Karpas-422 (cell line): ENCODE measurements at regions not wholly inside any gene's neighbourhood (a gene's known extent, or its start where the extent isn't known, plus 50 kb on each side); places are given as distances from the start of the nearest gene placed in this dataset.

ENCODE experiments used
- DNase-seq: peaks from one replicate; pipeline ENCODE4 v3.0.0-alpha.2; 2015
- H2AFZ ChIP-seq: fragments of 200-600 bp; sonication (generic); 2 replicates; pipeline ENCODE4 v1.6.1; 2014; ENCODE audit warnings: antibody characterized with exemption, low read length, mixed read lengths
- H3K27ac ChIP-seq: fragments of 200-600 bp; sonication (generic); 2 replicates; pipeline ENCODE4 v1.5.1; 2014; ENCODE audit warnings: mild to moderate bottlenecking, low read length, moderate library complexity
- H3K27me3 ChIP-seq: fragments of 200-600 bp; sonication (generic); 2 replicates; pipeline ENCODE4 v1.6.1; 2014; ENCODE audit warnings: low read length, mixed read lengths
- H3K36me3 ChIP-seq: fragments of 200-600 bp; sonication (generic); 2 replicates; pipeline ENCODE4 v1.6.1; 2014; ENCODE audit warnings: low read length, mixed read lengths; ENCODE audit not compliant: insufficient read depth
- H3K4me1 ChIP-seq: fragments of 200-600 bp; sonication (generic); 2 replicates; pipeline ENCODE4 v1.6.1; 2014; ENCODE audit warnings: mild to moderate bottlenecking, low read length, mixed read lengths
- H3K4me2 ChIP-seq: fragments of 200-600 bp; sonication (generic); 2 replicates; pipeline ENCODE4 v1.6.1; 2014; ENCODE audit warnings: low read length, low read depth, mild to moderate bottlenecking; ENCODE audit not compliant: poor library complexity, severe bottlenecking
- H3K4me3 ChIP-seq: fragments of 200-600 bp; sonication (generic); 2 replicates; pipeline ENCODE4 v1.5.1; 2014; ENCODE audit warnings: mild to moderate bottlenecking, antibody characterized with exemption, low read length, mixed read lengths
- H3K79me2 ChIP-seq: fragments of 200-600 bp; sonication (generic); 2 replicates; pipeline ENCODE4 v1.6.1; 2014; ENCODE audit warnings: mild to moderate bottlenecking, low read length, mixed read lengths
- H3K9ac ChIP-seq: fragments of 200-600 bp; sonication (generic); 2 replicates; pipeline ENCODE4 v1.6.0; 2014; ENCODE audit warnings: low read length
- H3K9me2 ChIP-seq: fragments of 200-600 bp; sonication (generic), shearing (Covaris generic); replicated peaks from 2 replicates; pipeline ENCODE4 v1.6.0; 2014; ENCODE audit warnings: mild to moderate bottlenecking, low read length, moderate library complexity; ENCODE audit not compliant: insufficient read depth
- H3K9me3 ChIP-seq: fragments of 300-700, 200-600 bp; sonication (generic); 2 replicates; pipeline ENCODE4 v1.6.1; 2014; ENCODE audit warnings: low read length, mixed read lengths
- H4K20me1 ChIP-seq: fragments of 200-600 bp; sonication (generic); 2 replicates; pipeline ENCODE4 v1.6.1; 2014; ENCODE audit warnings: mild to moderate bottlenecking, antibody characterized with exemption, low read length, low read depth; ENCODE audit not compliant: insufficient read depth

GRCh38 chr7:53596230-53596629 lies 560.8 kb downstream of the POM121L12 start:
- Histone ChIP-seq H3K27me3 (no peaks in the 10 kb centered on the region), H3K9me2 (no peaks in the 10 kb centered on the region), H3K4me1 (no peaks in the 10 kb centered on the region), H2AFZ (no peak overlapping the region), H4K20me1 (no peaks in the 10 kb centered on the region), H3K4me3 (no peak overlapping the region), H3K9ac (no peak overlapping the region), H3K27ac (no peak overlapping the region), H3K79me2 (no peaks in the 10 kb centered on the region), H3K9me3 (peaks cover 40% of the 10 kb centered on the region), H3K4me2 (no peak overlapping the region), H3K36me3 (no peaks in the 10 kb centered on the region)
- no peak for DNase-seq

- H2AFZ ChIP-seq: no peak overlapping the region
- H3K4me1 ChIP-seq: no peaks in the 10 kb centered on the region
- H3K9ac ChIP-seq: no peak overlapping the region
- H3K9me3 ChIP-seq: peaks cover 43% of the 10 kb centered on the region
- no peaks in the 10 kb centered on the region for H3K36me3 ChIP-seq
- no peaks in the 10 kb centered on the region for H3K27me3 ChIP-seq
- no peak for DNase-seq
- H3K4me2 ChIP-seq: no peak overlapping the region
- H3K27ac ChIP-seq: no peak overlapping the region
- no peaks in the 10 kb centered on the region for H3K9me2 ChIP-seq
- H4K20me1 ChIP-seq: no peaks in the 10 kb centered on the region
- no peak overlapping the region for H3K4me3 ChIP-seq
- no peaks in the 10 kb centered on the region for H3K79me2 ChIP-seq
Observed at GRCh38 chr7:53600296-53600695, 564.9 kb downstream of the POM121L12 start.

DNA sequence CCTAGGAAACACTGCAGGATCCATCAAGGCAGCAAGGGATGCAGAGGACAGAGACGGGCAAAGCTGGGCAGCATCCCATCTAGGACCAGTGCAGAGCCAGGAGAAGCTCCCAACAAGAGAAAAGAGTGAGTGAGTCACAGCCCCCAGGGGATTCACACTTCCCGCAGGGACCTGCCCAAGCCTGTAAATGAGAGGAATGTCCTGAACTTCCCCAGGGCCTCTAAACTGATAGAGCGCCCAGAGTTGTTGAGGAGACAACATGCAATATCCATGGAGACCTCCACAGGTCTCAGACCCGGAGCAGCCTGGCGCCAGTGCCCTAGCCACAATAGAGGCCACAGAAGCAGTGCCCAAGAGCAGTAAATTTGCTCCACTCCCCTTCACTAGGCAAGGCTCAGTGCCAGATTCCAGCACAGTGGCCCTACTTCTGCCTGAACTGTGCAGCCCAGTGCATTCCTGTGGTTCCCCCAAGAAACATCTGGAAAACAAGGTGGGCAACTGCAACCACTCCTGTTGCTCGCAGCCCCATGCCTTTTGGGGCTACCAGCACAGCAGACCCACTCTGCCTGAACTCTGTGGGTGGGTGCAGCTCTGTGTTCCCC lies 567.5 kb downstream of the POM121L12 start:
- H3K9me3 ChIP-seq: peaks cover 37% of the 10 kb centered on the region
- no peak overlapping the region for H2AFZ ChIP-seq
- H3K27ac ChIP-seq: no peak overlapping the region
- no peaks in the 10 kb centered on the region for H3K4me1 ChIP-seq
- H3K36me3 ChIP-seq: no peaks in the 10 kb centered on the region
- no peak for DNase-seq
- no peaks in the 10 kb centered on the region for H3K79me2 ChIP-seq
- H3K9ac ChIP-seq: no peak overlapping the region
- no peaks in the 10 kb centered on the region for H3K27me3 ChIP-seq
- H4K20me1 ChIP-seq: no peaks in the 10 kb centered on the region
- no peaks in the 10 kb centered on the region for H3K9me2 ChIP-seq
- H3K4me3 ChIP-seq: no peak overlapping the region
- H3K4me2 ChIP-seq: no peak overlapping the region

DNA sequence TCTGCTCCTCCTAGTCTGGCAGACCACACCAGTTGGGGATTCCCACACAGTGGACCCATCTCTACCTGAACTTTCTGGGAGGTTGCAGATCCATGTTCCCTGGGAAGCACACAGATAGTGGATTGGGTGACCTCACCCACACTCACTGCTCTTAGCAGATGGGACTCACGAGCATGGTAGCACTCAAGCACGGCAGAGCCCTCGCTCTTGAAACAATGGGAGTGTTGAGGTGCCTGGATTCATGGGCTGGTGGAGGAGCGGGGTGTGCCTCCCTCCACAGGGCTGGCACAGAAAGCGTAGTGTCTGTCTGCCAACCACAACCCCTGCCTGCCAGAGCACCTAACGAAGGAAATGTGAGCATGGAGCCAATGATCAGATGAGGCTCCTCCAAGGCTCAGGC lies 568.0 kb downstream of the POM121L12 start:
- no peaks in the 10 kb centered on the region for H3K4me1 ChIP-seq
- no peaks in the 10 kb centered on the region for H3K27me3 ChIP-seq
- no peak overlapping the region for H3K4me2 ChIP-seq
- H4K20me1 ChIP-seq: no peaks in the 10 kb centered on the region
- H3K27ac ChIP-seq: no peak overlapping the region
- H3K4me3 ChIP-seq: no peak overlapping the region
- DNase-seq: no peak
- H3K9me2 ChIP-seq: no peaks in the 10 kb centered on the region
- peaks cover 34% of the 10 kb centered on the region for H3K9me3 ChIP-seq
- H2AFZ ChIP-seq: no peak overlapping the region
- H3K79me2 ChIP-seq: no peaks in the 10 kb centered on the region
- H3K36me3 ChIP-seq: no peaks in the 10 kb centered on the region
- H3K9ac ChIP-seq: no peak overlapping the region

GRCh38 chr7:53604201-53604600 lies 568.8 kb downstream of the POM121L12 start:
- Histone ChIP-seq H3K79me2 (no peaks in the 10 kb centered on the region), H4K20me1 (no peaks in the 10 kb centered on the region)

GRCh38 chr7:53607961-53608360 lies 572.5 kb downstream of the POM121L12 start:
- Histone ChIP-seq H3K4me2 (no peak overlapping the region), H3K36me3 (no peaks in the 10 kb centered on the region), H3K9ac (no peak overlapping the region), H4K20me1 (no peaks in the 10 kb centered on the region), H3K27ac (no peak overlapping the region), H3K4me3 (no peak overlapping the region), H3K9me2 (no peaks in the 10 kb centered on the region), H3K79me2 (no peaks in the 10 kb centered on the region), H2AFZ (no peak overlapping the region), H3K27me3 (no peaks in the 10 kb centered on the region), H3K9me3 (peaks cover 22% of the 10 kb centered on the region), H3K4me1 (no peaks in the 10 kb centered on the region)
- no peak for DNase-seq

More at GRCh38 chr7:53604201-53604600, 568.8 kb downstream of the POM121L12 start:
- H3K27me3 ChIP-seq: no peaks in the 10 kb centered on the region
- H3K9me2 ChIP-seq: no peaks in the 10 kb centered on the region
- DNase-seq: no peak
- no peak overlapping the region for H3K9ac ChIP-seq
- H3K27ac ChIP-seq: no peak overlapping the region
- H2AFZ ChIP-seq: no peak overlapping the region
- no peaks in the 10 kb centered on the region for H3K36me3 ChIP-seq
- no peak overlapping the region for H3K4me3 ChIP-seq
- peaks cover 31% of the 10 kb centered on the region for H3K9me3 ChIP-seq
- H3K4me1 ChIP-seq: no peaks in the 10 kb centered on the region
- no peak overlapping the region for H3K4me2 ChIP-seq

- H3K4me2 ChIP-seq: no peak overlapping the region
- H3K79me2 ChIP-seq: no peaks in the 10 kb centered on the region
- no peaks in the 10 kb centered on the region for H3K36me3 ChIP-seq
- H3K27me3 ChIP-seq: no peaks in the 10 kb centered on the region
- H3K4me3 ChIP-seq: no peak overlapping the region
- H3K27ac ChIP-seq: no peak overlapping the region
- peaks cover 24% of the 10 kb centered on the region for H3K9me3 ChIP-seq
- no peaks in the 10 kb centered on the region for H4K20me1 ChIP-seq
- no peak for DNase-seq
- H3K4me1 ChIP-seq: no peaks in the 10 kb centered on the region
- no peak overlapping the region for H2AFZ ChIP-seq
- H3K9ac ChIP-seq: no peak overlapping the region
- no peaks in the 10 kb centered on the region for H3K9me2 ChIP-seq
Observed at GRCh38 chr7:53609185-53609584, 573.8 kb downstream of the POM121L12 start.

DNA sequence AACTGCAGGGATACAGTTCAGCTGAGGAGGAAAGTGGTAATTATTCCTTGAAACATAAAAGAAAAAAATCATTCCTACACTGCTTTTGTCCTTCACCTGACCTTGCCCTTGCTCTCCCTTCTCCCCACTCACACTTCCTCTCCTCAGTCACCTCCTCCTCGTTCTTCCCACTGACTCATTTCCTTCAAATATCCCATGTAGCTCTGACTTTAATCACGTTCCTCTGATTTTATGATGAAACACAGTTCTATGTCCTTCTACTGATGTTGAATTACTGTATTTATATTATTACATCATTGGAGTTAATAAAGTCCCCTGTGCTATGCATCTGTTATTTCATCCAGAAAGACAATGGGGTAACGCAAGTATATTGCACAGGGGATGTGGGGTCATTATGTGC lies 575.6 kb downstream of the POM121L12 start:
- H3K36me3 ChIP-seq: no peaks in the 10 kb centered on the region
- H3K9me2 ChIP-seq: no peaks in the 10 kb centered on the region
- DNase-seq: no peak
- H3K9me3 ChIP-seq: peaks cover 23% of the 10 kb centered on the region
- H2AFZ ChIP-seq: no peak overlapping the region
- H3K27ac ChIP-seq: no peak overlapping the region
- H3K79me2 ChIP-seq: no peaks in the 10 kb centered on the region
- no peak overlapping the region for H3K4me3 ChIP-seq
- H3K9ac ChIP-seq: no peak overlapping the region
- H3K27me3 ChIP-seq: no peaks in the 10 kb centered on the region
- no peaks in the 10 kb centered on the region for H3K4me1 ChIP-seq
- H4K20me1 ChIP-seq: no peaks in the 10 kb centered on the region
- H3K4me2 ChIP-seq: no peak overlapping the region

GRCh38 chr7:53624356-53624755 lies 588.9 kb downstream of the POM121L12 start:
- Histone ChIP-seq H3K9me2 (no peaks in the 10 kb centered on the region), H3K36me3 (no peaks in the 10 kb centered on the region), H3K9me3 (peaks cover 32% of the 10 kb centered on the region), H3K4me2 (no peak overlapping the region), H2AFZ (no peak overlapping the region), H4K20me1 (no peaks in the 10 kb centered on the region), H3K4me3 (no peak overlapping the region), H3K27ac (no peak overlapping the region), H3K79me2 (no peaks in the 10 kb centered on the region), H3K27me3 (no peaks in the 10 kb centered on the region), H3K4me1 (no peaks in the 10 kb centered on the region), H3K9ac (no peak overlapping the region)
- no peak for DNase-seq
